ENCODE measurements at regions not wholly inside any gene's neighbourhood (a gene's known extent, or its start where the extent isn't known, plus 50 kb on each side); places are given as distances from the start of the nearest gene placed in this dataset.

DNA sequence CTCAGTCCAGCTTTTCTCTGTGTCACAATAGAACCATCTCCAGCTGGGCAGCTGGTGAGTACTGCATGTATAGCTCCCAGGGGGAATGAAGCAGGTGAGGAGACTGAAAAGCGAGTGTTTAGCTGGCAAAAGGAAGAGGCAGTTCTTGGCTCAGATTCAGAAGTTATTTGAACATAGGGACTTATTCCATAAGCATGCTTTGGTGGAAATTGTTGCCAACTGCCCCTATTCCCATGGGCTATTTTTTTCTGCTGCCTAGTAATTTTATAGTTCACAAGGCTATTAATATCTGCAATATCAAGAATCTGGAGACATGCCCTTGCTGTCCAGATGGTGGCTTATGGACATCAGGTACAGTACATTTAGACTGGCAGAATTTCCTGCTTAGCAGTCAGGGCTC is 1112.7 kb downstream of the LRFN5 start:
- Histone ChIP-seq H3K36me3 (ENCODE audit: insufficient read depth, low read length) (no peaks in the 10 kb centered on the region), H3K9me3 (replicated peaks; ENCODE audit: low read length) (no peaks in the 10 kb centered on the region), H3K27me3 (ENCODE audit: control insufficient read depth, insufficient read depth, low read length) (no peaks in the 10 kb centered on the region), H3K4me3 (ENCODE audit: low read length) (no peak overlapping the region), H3K4me1 (ENCODE audit: control insufficient read depth, insufficient read depth, low read length) (peaks cover 6% of the 10 kb centered on the region), H3K9ac (ENCODE audit: low read depth, low read length) (no peak overlapping the region), H3K4me2 (ENCODE audit: low read length) (no peak overlapping the region)

DNA sequence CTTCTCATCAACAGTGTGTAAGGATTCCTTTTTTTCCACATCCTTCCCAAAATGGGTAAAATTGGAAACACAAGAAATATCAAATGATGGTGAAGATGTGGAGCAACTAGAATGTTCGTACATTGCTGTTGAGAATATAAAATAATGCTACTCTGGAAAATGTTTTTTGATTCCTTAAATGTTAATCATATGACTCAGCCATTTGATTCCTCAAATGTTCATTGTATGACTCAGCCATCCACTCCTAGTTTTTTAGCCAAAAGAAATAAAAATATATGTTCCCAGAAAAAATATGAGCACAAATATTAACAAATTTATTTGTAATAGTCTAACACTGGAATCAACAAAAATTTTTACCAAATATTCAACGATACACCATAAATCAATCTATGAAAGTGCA is 1108.6 kb downstream of the LRFN5 start:
- H3K4me2 ChIP-seq (ENCODE audit: low read length), result no peak overlapping the region
- H3K4me3 ChIP-seq (ENCODE audit: low read length), result no peak overlapping the region
- no peaks in the 10 kb centered on the region for H3K27me3 ChIP-seq (ENCODE audit: control insufficient read depth, insufficient read depth, low read length)
- H3K9ac ChIP-seq (ENCODE audit: low read depth, low read length), result no peak overlapping the region
- peaks cover 6% of the 10 kb centered on the region for H3K4me1 ChIP-seq (ENCODE audit: control insufficient read depth, insufficient read depth, low read length)
- H3K36me3 ChIP-seq (ENCODE audit: insufficient read depth, low read length), result no peaks in the 10 kb centered on the region
- no peaks in the 10 kb centered on the region for H3K9me3 ChIP-seq (replicated peaks; ENCODE audit: low read length)

DNA sequence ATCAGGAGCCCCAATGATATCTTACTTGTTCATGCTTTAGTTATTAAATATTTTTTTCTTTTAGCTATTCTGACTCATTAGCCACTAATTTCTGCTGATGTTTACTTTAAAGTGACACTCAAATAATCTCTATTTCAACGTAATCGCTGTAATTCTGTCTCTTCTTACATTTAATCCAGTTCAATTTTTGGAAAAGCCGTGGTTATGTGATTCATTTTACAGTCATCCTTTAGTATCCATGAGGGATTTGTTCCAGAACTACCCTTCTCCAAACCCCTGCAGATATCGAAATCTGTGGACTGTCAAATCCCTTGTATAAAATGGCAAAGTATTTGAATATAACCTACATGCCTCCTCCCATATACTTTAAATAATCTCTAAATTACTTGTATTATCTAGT is 1103.4 kb downstream of the LRFN5 start:
- no peak overlapping the region for H3K9ac ChIP-seq (ENCODE audit: low read depth, low read length)
- no peak overlapping the region for H3K4me2 ChIP-seq (ENCODE audit: low read length)
- no peak overlapping the region for H3K4me3 ChIP-seq (ENCODE audit: low read length)
- H3K27me3 ChIP-seq (ENCODE audit: control insufficient read depth, insufficient read depth, low read length), result no peaks in the 10 kb centered on the region
- no peaks in the 10 kb centered on the region for H3K36me3 ChIP-seq (ENCODE audit: insufficient read depth, low read length)
- no peaks in the 10 kb centered on the region for H3K9me3 ChIP-seq (replicated peaks; ENCODE audit: low read length)
- H3K4me1 ChIP-seq (ENCODE audit: control insufficient read depth, insufficient read depth, low read length), result no peaks in the 10 kb centered on the region

DNA sequence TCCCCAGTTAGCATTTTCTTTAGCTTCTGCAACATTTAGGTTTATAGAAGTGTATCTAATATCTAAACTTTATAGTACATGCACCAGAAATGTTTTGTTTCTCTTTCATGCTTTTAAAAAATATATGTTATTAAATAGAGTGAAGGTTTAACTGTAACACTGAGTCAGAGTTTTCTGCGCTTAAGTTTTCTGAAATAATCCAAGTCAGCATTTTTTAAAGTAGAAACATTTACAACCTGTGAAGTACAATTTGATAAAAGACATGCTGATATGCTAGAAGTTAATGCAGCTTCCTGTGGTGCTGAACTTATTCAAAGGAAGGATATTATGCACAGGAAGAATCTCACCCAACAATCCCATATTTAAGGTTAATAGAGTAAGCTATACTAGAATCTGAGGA is 1096.8 kb downstream of the LRFN5 start:
- Histone ChIP-seq H3K4me1 (ENCODE audit: control insufficient read depth, insufficient read depth, low read length) (no peaks in the 10 kb centered on the region), H3K9me3 (replicated peaks; ENCODE audit: low read length) (no peaks in the 10 kb centered on the region), H3K36me3 (ENCODE audit: insufficient read depth, low read length) (no peaks in the 10 kb centered on the region), H3K4me3 (ENCODE audit: low read length) (no peak overlapping the region), H3K9ac (ENCODE audit: low read depth, low read length) (no peak overlapping the region), H3K27me3 (ENCODE audit: control insufficient read depth, insufficient read depth, low read length) (no peaks in the 10 kb centered on the region), H3K4me2 (ENCODE audit: low read length) (no peak overlapping the region)

DNA sequence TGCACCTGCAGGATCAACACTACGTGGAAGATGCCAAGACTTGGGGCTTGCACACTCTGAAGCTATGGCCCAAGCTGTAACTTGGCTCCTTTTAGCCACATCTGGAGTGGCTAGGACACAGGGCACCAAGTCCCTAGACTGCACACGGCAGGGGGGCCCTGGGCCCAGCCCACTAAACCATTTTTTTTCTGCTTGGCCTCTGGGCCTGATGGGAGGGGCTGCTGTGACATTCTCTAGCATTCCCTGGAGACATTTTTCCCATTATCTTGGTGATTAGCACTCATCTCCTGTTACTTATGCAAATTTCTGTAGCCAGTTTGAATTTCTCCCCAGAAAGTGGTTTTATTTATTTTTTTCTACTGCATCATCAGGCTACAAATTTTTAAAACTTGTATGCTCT is 1080.7 kb downstream of the LRFN5 start:
- H3K4me2 ChIP-seq (ENCODE audit: low read length), result no peak overlapping the region

DNA sequence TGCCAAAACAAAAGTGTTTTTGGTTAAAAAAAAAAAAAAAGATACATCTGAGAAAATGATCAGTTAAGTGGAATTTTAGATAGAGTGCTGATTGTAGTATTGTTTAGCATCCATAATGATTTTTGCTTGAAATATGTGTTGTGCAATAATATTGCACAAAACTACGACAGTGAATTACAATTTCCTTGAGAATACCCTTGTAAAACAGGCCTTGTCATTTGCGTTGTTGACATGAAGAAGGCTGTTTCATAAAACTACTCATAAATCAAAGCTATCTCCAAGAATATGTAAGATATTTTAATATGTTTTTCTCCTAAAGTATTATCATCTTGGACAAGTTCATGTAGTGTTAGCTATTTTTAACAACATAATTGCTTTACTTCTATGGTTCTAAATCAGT is 1077.0 kb downstream of the LRFN5 start:
- H3K4me2 ChIP-seq (ENCODE audit: low read length), result no peak overlapping the region
- no peaks in the 10 kb centered on the region for H3K36me3 ChIP-seq (ENCODE audit: insufficient read depth, low read length)
- H3K4me1 ChIP-seq (ENCODE audit: control insufficient read depth, insufficient read depth, low read length), result no peaks in the 10 kb centered on the region
- peaks cover 3% of the 10 kb centered on the region for H3K9me3 ChIP-seq (replicated peaks; ENCODE audit: low read length)
- H3K27me3 ChIP-seq (ENCODE audit: control insufficient read depth, insufficient read depth, low read length), result no peaks in the 10 kb centered on the region
- H3K9ac ChIP-seq (ENCODE audit: low read depth, low read length), result no peak overlapping the region
- H3K4me3 ChIP-seq (ENCODE audit: low read length), result no peak overlapping the region

More for the DNA sequence above, 1080.7 kb downstream of the LRFN5 start:
- H3K4me1 ChIP-seq (ENCODE audit: control insufficient read depth, insufficient read depth, low read length), result no peaks in the 10 kb centered on the region
- no peak overlapping the region for H3K4me3 ChIP-seq (ENCODE audit: low read length)
- H3K27me3 ChIP-seq (ENCODE audit: control insufficient read depth, insufficient read depth, low read length), result no peaks in the 10 kb centered on the region
- no peak overlapping the region for H3K9ac ChIP-seq (ENCODE audit: low read depth, low read length)
- H3K9me3 ChIP-seq (replicated peaks; ENCODE audit: low read length), result peaks cover 3% of the 10 kb centered on the region
- no peaks in the 10 kb centered on the region for H3K36me3 ChIP-seq (ENCODE audit: insufficient read depth, low read length)

DNA sequence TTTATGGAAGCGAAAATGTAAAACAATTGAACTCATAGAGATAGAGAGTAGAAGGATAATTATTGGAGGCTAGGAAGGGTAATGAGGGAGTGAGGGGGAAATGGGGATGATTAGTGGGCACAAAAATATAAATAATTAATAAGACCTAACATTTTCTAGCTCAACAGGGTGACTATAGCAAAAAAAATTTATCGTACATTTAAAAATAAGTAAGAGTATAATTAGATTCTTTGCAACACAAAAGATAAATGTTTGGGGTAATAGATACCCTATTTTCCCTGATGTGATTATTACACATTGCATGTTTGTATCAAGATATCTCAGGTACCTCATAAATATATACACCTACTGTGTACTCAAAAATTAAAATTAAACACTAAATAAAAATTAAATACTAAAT is 1070.0 kb downstream of the LRFN5 start:
- H3K9ac ChIP-seq (ENCODE audit: low read depth, low read length), result no peak overlapping the region
- H3K4me3 ChIP-seq (ENCODE audit: low read length), result no peak overlapping the region
- no peaks in the 10 kb centered on the region for H3K36me3 ChIP-seq (ENCODE audit: insufficient read depth, low read length)
- no peaks in the 10 kb centered on the region for H3K27me3 ChIP-seq (ENCODE audit: control insufficient read depth, insufficient read depth, low read length)
- no peak overlapping the region for H3K4me2 ChIP-seq (ENCODE audit: low read length)
- no peaks in the 10 kb centered on the region for H3K4me1 ChIP-seq (ENCODE audit: control insufficient read depth, insufficient read depth, low read length)
- H3K9me3 ChIP-seq (replicated peaks; ENCODE audit: low read length), result no peaks in the 10 kb centered on the region

DNA sequence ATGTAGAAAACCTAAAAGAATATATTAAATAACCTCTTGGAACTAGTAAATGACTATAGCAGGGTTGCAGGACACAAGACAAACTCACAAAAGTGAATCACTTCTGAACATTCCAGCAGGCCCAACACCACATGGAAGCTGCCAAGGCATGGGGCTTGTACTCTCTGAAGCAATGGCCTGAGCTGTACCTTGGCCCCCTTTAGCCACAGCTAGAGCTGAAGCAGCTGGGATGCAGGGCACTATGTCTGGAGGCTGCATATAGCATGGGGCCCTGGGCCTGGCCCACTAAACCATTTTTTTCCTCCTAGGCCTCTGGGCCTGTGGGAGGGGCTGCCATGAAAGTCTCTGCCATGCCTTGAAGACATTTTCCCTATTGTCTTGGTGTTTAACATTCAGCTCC is 1067.3 kb downstream of the LRFN5 start:
- Histone ChIP-seq H3K4me1 (ENCODE audit: control insufficient read depth, insufficient read depth, low read length) (no peaks in the 10 kb centered on the region), H3K4me2 (ENCODE audit: low read length) (no peak overlapping the region), H3K36me3 (ENCODE audit: insufficient read depth, low read length) (no peaks in the 10 kb centered on the region), H3K27me3 (ENCODE audit: control insufficient read depth, insufficient read depth, low read length) (no peaks in the 10 kb centered on the region), H3K4me3 (ENCODE audit: low read length) (no peak overlapping the region), H3K9me3 (replicated peaks; ENCODE audit: low read length) (no peaks in the 10 kb centered on the region), H3K9ac (ENCODE audit: low read depth, low read length) (no peak overlapping the region)

DNA sequence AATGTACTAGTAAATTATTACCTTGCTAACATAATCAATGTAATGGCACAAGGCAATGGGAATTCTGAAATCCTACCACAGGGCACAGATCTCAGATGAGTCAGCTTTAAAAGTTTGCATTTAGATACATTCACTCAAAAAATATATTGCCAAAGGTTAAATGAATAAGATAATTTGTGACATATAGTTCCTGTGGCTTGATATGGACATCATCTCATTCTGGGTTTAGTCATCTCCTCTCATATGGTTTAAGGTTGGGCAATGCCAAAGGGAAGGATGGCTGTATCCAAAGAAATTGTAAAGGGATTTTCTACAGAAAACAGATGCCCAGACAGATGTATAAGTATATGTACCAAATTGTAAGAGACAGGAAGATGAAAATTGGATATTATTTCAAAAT is 1065.0 kb downstream of the LRFN5 start:
- H3K27me3 ChIP-seq (ENCODE audit: control insufficient read depth, insufficient read depth, low read length), result no peaks in the 10 kb centered on the region
- no peaks in the 10 kb centered on the region for H3K9me3 ChIP-seq (replicated peaks; ENCODE audit: low read length)
- H3K4me3 ChIP-seq (ENCODE audit: low read length), result no peak overlapping the region
- no peak overlapping the region for H3K9ac ChIP-seq (ENCODE audit: low read depth, low read length)
- H3K4me1 ChIP-seq (ENCODE audit: control insufficient read depth, insufficient read depth, low read length), result no peaks in the 10 kb centered on the region
- no peak overlapping the region for H3K4me2 ChIP-seq (ENCODE audit: low read length)
- H3K36me3 ChIP-seq (ENCODE audit: insufficient read depth, low read length), result no peaks in the 10 kb centered on the region

DNA sequence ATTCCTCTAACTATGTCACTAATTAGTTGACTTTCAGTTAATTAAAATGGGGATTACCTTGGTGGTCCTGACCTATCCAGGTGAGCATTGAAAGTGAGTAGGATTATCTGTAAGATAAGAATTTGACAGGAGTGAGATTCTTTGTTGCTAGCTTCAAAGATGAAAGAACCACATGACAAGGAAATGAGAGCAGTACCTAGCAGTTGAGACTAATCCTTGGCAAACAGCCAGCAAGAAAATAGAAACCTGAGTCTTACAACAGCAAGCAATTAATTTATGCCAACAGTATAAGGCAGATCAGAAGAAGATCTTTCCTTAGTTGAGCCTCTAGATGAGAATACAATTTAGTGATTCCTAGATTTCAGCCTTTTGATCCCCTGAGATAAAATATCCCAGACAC is 1058.4 kb downstream of the LRFN5 start:
- Histone ChIP-seq H3K4me1 (ENCODE audit: control insufficient read depth, insufficient read depth, low read length) (no peaks in the 10 kb centered on the region), H3K4me2 (ENCODE audit: low read length) (no peak overlapping the region), H3K27me3 (ENCODE audit: control insufficient read depth, insufficient read depth, low read length) (no peaks in the 10 kb centered on the region), H3K4me3 (ENCODE audit: low read length) (no peak overlapping the region), H3K9ac (ENCODE audit: low read depth, low read length) (no peak overlapping the region), H3K9me3 (replicated peaks; ENCODE audit: low read length) (no peaks in the 10 kb centered on the region), H3K36me3 (ENCODE audit: insufficient read depth, low read length) (no peaks in the 10 kb centered on the region)

DNA sequence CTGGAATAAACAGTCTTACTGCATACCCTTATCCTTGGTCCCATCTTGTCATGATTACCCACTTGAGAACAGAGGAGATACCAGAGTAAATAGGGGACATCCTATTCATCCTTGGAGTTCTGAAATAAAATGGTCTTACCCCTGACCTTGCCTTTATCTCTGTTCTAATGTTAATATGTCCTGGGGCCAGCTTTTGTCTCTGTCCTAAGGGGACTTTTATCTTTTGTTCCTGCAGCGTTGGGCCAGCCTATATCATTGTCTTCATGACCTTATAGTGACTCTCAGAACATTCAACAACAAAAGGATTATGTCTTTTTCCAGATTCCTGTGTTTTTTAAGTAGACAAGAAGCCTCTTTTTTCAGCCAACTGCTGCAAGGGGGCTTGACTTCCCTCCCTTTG is 1057.5 kb downstream of the LRFN5 start:
- no peak overlapping the region for H3K4me3 ChIP-seq (ENCODE audit: low read length)
- H3K4me1 ChIP-seq (ENCODE audit: control insufficient read depth, insufficient read depth, low read length), result no peaks in the 10 kb centered on the region
- no peaks in the 10 kb centered on the region for H3K9me3 ChIP-seq (replicated peaks; ENCODE audit: low read length)
- no peaks in the 10 kb centered on the region for H3K36me3 ChIP-seq (ENCODE audit: insufficient read depth, low read length)
- no peaks in the 10 kb centered on the region for H3K27me3 ChIP-seq (ENCODE audit: control insufficient read depth, insufficient read depth, low read length)
- H3K9ac ChIP-seq (ENCODE audit: low read depth, low read length), result no peak overlapping the region
- H3K4me2 ChIP-seq (ENCODE audit: low read length), result no peak overlapping the region

DNA sequence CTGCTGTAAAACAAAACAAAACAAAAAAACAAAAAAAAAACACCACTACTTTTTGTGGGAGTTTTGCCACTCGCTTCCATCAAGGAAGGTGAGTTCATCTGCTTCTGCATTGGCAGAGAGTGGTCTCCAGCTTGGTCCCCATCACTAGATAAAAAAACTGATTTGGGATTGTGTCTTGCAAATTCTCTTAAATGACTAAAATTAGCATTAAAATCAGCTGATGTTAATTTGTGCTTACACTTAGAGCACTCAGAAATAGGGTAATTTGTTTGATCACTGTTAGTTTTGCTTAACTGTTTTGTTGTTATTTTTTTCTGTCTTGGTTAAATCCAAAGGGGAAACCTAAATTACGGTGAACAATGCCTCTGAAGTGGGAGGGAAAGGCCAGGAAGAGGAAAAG is 1048.0 kb downstream of the LRFN5 start:
- Histone ChIP-seq H3K9me3 (replicated peaks; ENCODE audit: low read length) (no peaks in the 10 kb centered on the region), H3K4me2 (ENCODE audit: low read length) (no peak overlapping the region), H3K4me3 (ENCODE audit: low read length) (no peak overlapping the region), H3K9ac (ENCODE audit: low read depth, low read length) (no peak overlapping the region), H3K27me3 (ENCODE audit: control insufficient read depth, insufficient read depth, low read length) (no peaks in the 10 kb centered on the region), H3K36me3 (ENCODE audit: insufficient read depth, low read length) (no peaks in the 10 kb centered on the region), H3K4me1 (ENCODE audit: control insufficient read depth, insufficient read depth, low read length) (no peaks in the 10 kb centered on the region)
